ENCODE measurements at regions not wholly inside any gene's neighbourhood (a gene's known extent, or its start where the extent isn't known, plus 50 kb on each side); places are given as distances from the start of the nearest gene placed in this dataset.

GRCh38 chr6:14912706-14913105, 333.2 kb upstream of the JARID2 start:
- H3K27me3 Mint-ChIP-seq (ENCODE audit: unreplicated experiment), result peaks cover 11% of the 10 kb centered on the region
- TF ChIP-seq, protein P1, sequence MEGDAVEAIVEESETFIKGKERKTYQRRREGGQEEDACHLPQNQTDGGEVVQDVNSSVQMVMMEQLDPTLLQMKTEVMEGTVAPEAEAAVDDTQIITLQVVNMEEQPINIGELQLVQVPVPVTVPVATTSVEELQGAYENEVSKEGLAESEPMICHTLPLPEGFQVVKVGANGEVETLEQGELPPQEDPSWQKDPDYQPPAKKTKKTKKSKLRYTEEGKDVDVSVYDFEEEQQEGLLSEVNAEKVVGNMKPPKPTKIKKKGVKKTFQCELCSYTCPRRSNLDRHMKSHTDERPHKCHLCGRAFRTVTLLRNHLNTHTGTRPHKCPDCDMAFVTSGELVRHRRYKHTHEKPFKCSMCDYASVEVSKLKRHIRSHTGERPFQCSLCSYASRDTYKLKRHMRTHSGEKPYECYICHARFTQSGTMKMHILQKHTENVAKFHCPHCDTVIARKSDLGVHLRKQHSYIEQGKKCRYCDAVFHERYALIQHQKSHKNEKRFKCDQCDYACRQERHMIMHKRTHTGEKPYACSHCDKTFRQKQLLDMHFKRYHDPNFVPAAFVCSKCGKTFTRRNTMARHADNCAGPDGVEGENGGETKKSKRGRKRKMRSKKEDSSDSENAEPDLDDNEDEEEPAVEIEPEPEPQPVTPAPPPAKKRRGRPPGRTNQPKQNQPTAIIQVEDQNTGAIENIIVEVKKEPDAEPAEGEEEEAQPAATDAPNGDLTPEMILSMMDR (IDR thresholded peaks at IDR 0.05), result no peak
- H3K9me3 Mint-ChIP-seq (ENCODE audit: unreplicated experiment), result no peaks in the 10 kb centered on the region
- no peak for DNase-seq (ENCODE audit: extremely low spot score, unreplicated experiment)
- H3K4me3 Mint-ChIP-seq (ENCODE audit: unreplicated experiment), result no peak overlapping the region
- H3K27ac Mint-ChIP-seq (ENCODE audit: unreplicated experiment), result no peak overlapping the region
- H3K4me1 Mint-ChIP-seq (ENCODE audit: unreplicated experiment), result peaks cover 7% of the 10 kb centered on the region
- H3K36me3 Mint-ChIP-seq (ENCODE audit: unreplicated experiment), result no peaks in the 10 kb centered on the region

DNA sequence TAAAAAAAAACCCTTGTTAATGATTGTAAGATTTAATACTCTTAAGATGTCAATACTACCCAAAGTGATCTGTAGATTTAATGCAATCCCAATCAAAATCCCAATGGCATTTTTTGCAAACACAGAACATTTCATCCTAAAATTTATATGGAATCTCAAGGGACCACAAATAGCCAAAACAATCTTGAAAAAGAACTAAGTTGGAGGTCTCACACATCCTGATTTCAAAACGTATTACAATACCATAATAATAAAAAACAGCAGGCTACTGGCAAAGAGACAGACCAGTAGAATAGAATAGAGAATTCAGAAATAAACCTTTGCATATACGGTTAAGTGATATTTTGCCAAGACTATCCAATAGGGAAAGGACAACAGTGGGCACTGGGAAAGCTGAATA, 331.9 kb upstream of the JARID2 start:
- TF ChIP-seq, protein P1 (IDR thresholded peaks at IDR 0.05), result no peak

GRCh38 chr6:14915888-14916832, 329.7 kb upstream of the JARID2 start:
- H3K36me3 Mint-ChIP-seq (ENCODE audit: unreplicated experiment), result no peaks in the 10 kb centered on the region
- no peak for DNase-seq (ENCODE audit: extremely low spot score, unreplicated experiment)
- H3K27me3 Mint-ChIP-seq (ENCODE audit: unreplicated experiment), result peaks cover 11% of the 10 kb centered on the region
- no peak overlapping the region for H3K4me3 Mint-ChIP-seq (ENCODE audit: unreplicated experiment)
- H3K9me3 Mint-ChIP-seq (ENCODE audit: unreplicated experiment), result no peaks in the 10 kb centered on the region
- H3K4me1 Mint-ChIP-seq (ENCODE audit: unreplicated experiment), result peaks cover 7% of the 10 kb centered on the region
- TF ChIP-seq, protein P1 (IDR thresholded peaks at IDR 0.05), result no peak
- H3K27ac Mint-ChIP-seq (ENCODE audit: unreplicated experiment), result no peak overlapping the region

More for the DNA sequence above, 331.9 kb upstream of the JARID2 start:
- no peak for DNase-seq (ENCODE audit: extremely low spot score, unreplicated experiment)
- H3K36me3 Mint-ChIP-seq (ENCODE audit: unreplicated experiment), result no peaks in the 10 kb centered on the region
- peaks cover 7% of the 10 kb centered on the region for H3K4me1 Mint-ChIP-seq (ENCODE audit: unreplicated experiment)
- H3K4me3 Mint-ChIP-seq (ENCODE audit: unreplicated experiment), result no peak overlapping the region
- peaks cover 11% of the 10 kb centered on the region for H3K27me3 Mint-ChIP-seq (ENCODE audit: unreplicated experiment)
- H3K27ac Mint-ChIP-seq (ENCODE audit: unreplicated experiment), result no peak overlapping the region
- no peaks in the 10 kb centered on the region for H3K9me3 Mint-ChIP-seq (ENCODE audit: unreplicated experiment)

- Mint-ChIP-seq H3K4me1 (ENCODE audit: unreplicated experiment) (peaks cover 7% of the 10 kb centered on the region), H3K4me3 (ENCODE audit: unreplicated experiment) (no peak overlapping the region), H3K27me3 (ENCODE audit: unreplicated experiment) (peaks cover 11% of the 10 kb centered on the region), H3K9me3 (ENCODE audit: unreplicated experiment) (no peaks in the 10 kb centered on the region), H3K27ac (ENCODE audit: unreplicated experiment) (no peak overlapping the region), H3K36me3 (ENCODE audit: unreplicated experiment) (no peaks in the 10 kb centered on the region)
- no peak for DNase-seq (ENCODE audit: extremely low spot score, unreplicated experiment)
- TF ChIP-seq, protein P1 (IDR thresholded peaks at IDR 0.05), result no peak
Observed at GRCh38 chr6:14917109-14917910, 328.6 kb upstream of the JARID2 start.

Data from osteocyte (in vitro differentiated cells).